GM21786 (cell line): ENCODE measurements at regions not wholly inside any gene's neighbourhood (a gene's known extent, or its start where the extent isn't known, plus 50 kb on each side); places are given as distances from the start of the nearest gene placed in this dataset.
"Not testable (repeated sequence)": the region's sequence is repeated elsewhere in the genome, so short reads cannot be mapped to it uniquely, and the experiment has no call there.

Experiments
- ATAC-seq: cut with Tn5 transposase; IDR thresholded peaks from one replicate; pipeline ENCODE4 v1.9.1; 2021; ENCODE audit not compliant: unreplicated experiment

DNA sequence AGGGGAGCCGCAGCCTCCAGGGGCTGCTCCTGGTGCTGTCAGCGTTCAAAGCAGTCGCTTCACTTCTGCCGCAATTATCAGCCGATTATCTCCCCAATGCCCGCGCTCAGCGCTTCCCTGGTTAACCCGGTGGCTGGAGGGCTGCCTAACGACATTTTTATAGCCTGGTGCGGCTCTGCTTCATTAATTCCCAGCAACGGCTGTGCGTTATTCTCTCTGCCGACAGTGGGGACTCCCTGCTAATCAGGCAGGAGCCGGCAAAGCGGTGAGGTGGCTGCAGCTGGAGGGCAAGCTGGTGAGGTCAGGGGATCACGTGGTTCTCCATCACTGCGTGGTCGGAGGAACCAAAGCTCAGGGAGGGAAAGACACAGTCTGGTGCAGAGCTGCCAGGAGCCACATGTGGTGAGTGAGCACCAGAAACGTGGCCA lies 62.9 kb downstream of the GLRX5 start:
- peak; percentile 58 for ATAC-seq

DNA sequence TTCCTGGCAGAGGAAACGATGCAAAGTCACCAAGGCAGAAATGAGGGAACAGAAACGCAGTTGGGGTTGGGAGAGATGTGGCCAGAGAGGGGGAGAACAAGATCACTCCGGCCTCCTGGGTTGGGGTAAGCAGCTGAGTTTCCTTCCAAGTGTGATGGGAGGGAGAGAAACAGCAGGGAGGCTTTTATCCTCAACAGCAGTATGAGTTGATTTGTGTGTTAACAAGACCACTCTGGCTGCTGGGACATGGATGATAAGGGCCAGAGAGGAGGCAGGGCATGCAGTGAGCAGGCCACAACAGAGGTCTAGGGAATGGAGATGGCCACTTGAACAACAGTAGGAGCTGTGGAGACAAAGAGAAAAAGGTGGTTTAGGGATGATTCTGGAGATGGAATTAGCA lies 66.8 kb downstream of the GLRX5 start:
- no peak for ATAC-seq

DNA sequence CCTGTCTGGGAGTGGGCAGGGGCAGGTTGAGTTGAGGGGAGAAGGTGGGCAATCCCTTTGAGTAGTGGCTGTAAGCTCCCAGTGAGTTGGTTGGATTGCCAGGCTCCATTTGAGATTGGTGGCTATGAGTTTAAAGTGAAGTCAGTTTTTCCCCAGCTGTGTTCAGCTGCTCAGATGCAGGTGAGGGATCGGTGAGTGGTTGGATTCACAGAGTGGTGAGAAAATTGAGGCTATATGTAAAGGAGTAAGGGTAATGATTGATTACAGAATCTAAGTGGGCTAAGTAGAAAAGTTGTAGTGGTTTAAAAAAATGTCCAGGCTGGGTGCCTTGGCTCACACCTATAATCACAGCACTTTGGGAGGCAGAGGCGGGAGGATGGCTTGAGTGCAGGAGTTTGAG lies 68.6 kb downstream of the GLRX5 start:
- no peak for ATAC-seq

DNA sequence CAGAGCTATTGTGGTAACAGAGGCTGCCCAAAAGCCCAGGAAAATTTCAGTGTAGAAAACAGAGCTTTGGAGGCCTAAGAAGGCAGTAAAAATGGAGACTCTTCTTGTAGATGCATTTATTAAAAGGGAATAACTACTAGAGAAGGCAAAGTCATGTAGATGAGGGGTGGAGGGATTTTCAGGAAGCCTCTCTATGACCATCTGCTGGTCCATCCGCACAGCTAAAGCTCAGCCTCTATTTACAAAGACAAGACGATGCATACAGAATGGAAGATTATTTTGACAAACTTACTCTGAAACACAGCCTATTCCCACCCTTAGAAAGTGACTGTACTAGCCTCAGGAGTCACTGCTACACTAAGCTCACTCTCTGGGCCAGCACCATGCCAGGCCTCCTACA lies 71.4 kb downstream of the GLRX5 start:
- ATAC-seq: no peak

DNA sequence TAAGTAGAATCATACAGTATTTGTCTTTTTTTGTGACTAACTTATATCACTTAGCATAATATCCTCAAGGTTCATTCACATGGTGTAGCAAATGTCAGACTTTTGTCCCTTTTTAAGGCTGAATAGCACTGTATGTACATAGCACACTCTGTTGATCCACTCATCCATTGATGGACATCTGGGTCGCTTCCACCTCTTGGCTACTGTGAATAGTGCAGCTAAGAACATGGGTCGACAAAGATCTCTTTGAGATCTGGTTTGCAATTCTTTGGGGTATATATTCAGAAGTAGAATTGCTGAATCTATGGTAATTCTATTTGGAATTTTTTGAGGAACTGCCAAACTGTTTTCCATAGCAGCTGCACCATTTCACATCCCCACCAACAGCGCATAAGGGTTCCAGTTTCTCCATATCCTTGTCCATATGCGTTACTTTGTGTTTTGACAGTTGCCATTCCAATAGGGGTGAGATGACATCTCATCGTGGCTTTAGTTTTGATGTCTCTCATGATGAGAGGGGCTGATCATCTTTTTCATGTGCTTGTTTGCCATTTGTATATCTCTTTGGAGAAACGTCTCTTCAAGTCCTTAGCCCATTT lies 73.9 kb downstream of the GLRX5 start:
- ATAC-seq: no peak

DNA sequence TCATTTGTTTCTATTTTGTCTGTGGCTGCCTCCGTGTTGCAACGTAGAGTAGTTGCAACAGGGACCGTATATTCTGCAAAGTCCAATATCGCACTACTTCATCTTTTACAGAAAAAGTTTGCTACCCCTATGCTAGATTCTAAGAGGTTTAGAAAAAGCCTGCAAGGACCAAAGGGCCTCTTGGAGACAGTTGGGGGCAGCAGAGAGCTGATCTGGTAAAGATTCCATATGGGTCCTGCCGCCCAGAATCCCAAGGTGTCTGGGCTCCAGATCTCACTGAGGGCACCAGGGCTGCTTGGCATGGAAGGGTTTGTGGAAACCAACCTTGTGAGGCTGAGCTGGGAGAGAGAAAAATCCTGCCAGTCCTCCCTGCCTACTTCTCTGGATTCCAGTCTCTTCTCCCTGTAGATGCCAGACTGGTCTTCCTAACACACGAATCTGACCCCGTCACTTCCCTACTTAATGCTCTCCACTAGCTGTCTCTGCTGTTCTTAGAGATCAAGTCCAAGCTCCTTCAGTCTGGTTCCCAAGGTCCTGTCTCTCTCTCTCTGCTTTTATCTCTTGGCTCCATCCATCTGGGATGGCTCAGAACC lies 74.6 kb downstream of the GLRX5 start:
- ATAC-seq: no peak

DNA sequence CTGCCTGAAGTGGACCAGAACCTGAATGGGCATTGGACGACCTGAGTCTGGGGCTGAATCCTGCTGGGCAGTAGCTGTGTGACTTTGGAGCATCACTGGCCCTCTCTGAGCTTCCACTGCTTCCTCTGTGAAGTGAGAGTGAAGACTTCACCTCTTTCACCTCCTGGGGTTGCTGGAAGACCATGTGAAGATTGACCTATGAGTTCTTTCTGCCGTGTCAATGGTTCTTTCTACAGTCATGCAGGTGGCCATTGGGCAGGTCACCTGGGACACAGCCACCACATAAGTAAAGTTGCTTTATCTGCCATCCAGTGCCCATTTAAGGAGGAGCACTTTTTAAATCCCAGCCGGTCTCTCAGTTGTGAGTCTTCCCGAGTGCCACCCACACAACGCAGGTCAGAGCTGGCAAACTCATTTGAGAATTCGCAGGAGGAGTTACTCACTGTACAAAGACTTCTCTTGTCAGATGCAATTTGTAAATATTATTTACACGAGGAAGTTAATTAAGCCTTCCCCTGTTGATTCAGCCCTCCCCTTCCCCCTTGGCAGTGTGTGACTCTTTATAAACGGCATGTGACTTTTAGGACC lies 74.8 kb upstream of the TCL1B start:
- ATAC-seq: peak; percentile 51

DNA sequence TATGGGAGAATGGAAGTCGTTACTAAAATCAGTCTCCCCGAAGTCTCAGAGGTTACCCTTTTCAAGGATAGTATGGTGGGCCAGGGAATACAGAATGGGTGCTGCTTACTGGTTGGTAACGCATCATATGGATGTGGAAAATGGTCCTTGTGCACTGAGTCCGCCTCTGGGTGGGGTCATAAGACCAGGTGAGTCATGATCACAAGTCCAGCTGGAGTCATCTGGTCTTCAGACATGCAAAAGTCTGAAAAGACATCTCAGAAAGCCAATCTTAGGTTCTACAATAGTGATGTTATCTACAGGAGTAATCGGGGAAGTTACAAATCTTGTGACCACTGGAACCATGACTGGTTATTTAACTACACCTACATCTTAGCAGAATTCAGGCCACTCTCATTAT lies 71.9 kb upstream of the TCL1B start:
- no peak for ATAC-seq

DNA sequence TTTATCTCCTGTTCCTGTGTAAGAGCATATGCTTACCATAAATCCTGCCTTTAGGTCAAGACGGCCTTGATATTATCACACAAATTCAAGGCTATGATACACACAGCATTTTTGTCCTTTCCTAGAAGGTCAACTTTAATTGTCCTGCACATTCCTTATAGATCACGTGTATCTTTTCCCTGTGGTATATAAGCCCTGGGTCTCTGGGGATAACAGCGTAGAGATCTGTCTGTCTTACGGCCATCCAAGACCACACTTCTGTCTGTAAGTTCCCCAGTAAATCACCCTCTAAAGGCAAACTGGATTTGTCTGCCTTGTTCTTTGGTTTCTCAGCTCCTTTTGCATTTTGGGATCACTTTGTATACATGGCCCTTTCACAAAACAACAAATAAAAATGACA lies 69.5 kb upstream of the TCL1B start:
- no peak for ATAC-seq

DNA sequence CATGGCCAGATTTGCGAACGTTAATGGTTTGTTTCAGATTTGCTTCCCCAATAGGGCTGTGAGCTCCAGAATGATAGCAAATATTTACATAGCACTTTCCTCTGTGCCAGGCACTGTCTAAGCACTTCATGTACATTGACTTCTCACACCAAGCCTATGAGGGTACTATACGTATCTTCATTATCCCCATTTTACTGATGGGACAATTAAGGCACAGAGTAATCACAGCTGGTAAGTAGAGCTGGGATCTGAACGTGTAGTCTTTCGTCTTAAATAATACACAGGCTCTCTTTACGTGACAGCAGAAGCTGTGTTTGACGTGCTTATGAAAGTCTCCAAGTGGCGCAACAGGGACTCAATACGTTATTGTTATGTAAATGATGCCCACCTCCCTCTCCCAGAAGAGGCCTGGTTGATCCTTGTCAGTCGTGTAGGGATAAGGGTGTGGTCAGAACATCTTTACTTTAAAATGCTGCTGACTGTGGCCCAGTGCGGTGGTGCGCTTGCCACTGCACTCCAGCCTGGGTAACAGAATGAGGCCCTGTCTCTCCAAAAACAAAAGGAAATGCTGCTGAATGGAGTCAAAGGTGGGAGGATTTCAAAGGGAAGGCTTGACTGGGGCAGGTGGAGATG lies 66.3 kb upstream of the TCL1B start:
- ATAC-seq: no peak

DNA sequence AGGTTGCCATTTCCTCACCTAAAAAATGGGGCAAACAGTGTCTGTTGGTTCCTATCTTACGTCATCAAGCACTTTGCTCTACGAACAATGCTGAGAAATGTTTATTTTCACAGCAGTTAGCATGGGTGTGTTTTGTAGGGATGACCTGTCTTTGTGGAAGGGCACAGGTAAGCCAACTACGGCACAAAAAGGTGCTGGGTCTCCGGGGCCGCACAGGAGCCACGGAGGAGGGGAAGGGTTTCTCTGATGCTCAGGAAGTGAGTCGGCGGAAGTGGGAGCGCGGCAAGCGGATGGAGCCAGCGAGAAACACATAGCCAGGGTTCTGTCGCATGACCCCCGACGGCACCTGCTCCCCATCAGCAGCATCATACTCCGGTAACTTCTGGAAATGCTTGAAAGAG lies 65.6 kb upstream of the TCL1B start:
- no peak for ATAC-seq

DNA sequence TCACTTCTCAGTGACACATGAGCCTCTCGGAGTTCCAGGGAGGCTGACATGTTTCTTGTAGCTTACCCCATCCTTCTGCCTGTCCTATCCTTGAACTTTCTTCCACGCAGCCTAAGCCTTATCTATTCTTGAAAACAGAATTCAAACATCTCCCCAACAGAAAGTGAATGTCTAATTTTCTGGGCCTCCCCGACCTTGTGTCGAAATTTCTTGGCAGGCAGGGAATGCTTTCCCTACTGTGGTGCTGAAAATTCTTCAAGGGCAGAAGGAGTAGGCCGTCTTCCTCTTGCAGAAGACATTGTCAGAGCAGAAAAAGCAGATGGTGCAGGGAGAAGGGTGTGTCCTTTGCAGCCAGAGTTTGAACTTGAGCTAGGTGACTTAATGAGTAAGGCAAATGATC lies 63.0 kb upstream of the TCL1B start:
- no peak for ATAC-seq

DNA sequence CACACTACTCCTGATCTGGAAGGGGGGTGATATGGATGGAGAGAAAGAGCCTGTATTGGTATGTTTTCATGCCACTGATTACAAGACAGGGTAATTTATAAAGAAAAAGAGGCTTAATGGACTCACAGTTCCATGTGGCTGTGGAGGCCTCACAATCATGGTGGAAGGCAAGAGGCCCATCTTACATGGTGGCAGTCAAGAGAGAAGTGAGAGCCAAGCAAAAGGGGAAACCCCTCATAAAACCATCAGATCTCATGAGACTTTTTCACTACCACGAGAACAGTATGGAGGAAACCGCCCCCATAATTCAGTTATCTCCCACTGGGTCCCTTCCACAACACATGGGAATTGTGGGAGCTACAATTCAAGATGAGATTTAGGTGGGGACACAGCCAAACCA lies 60.5 kb upstream of the TCL1B start:
- not testable (repeated sequence) for ATAC-seq

DNA sequence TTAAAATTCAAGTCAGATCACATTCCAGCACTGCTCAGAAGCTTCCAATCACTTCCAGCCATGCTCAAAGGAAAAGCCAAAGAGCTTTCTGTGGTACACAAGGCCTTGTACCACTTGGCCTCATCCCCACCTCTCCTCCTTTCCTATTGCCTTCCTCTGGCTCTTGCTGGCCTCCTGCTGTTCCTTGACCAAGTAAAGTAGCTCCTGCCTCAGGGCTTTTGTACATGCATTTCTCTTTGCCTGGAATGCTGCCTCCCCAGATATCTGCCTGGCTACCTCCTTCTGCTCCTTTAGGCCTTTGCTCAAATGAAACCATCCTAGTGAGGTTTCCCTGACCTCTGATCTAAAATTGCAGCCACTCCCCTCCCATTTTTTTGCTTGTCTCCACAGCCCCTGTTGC lies 51.2 kb upstream of the TCL1B start:
- no peak for ATAC-seq
